IMR-90 (cell line): ENCODE measurements at regions not wholly inside any gene's neighbourhood (a gene's known extent, or its start where the extent isn't known, plus 50 kb on each side); places are given as distances from the start of the nearest gene placed in this dataset.

Experiments used
- ATAC-seq: fragments of 200-7000 bp; cut with Tn5 transposase; 2 replicates; pipeline ENCODE4 v1.9.1; 2020; ENCODE audit warnings: low read depth, mild to moderate bottlenecking, moderate library complexity
- BruUV-seq: library from RNA; stranded (reverse); fragments of 400-500 nt; replicated peaks from 2 replicates; lab custom pipeline; 2021; lab: Mats Ljungman, UMichigan
- CTCF ChIA-PET: fragments of 300-600 bp; formaldehyde crosslinking; extraction: SDS; loops from one replicate; lab custom pipeline; 2021; ENCODE audit warnings: antibody characterized with exemption; lab: Yijun Ruan, JAX
- POLR2A ChIA-PET: fragments of 300-600 bp; sonication (Branson Sonifier 250); formaldehyde crosslinking; loops from one replicate; lab custom pipeline; 2022; ENCODE audit warnings: antibody characterized with exemption; ENCODE audit not compliant: unreplicated experiment; lab: Charles Lee
- DNase-seq: peaks from one replicate; pipeline ENCODE4 v3.0.0; 2013
- H2AFZ ChIP-seq: replicated peaks from 2 replicates; pipeline ENCODE3; 2013; ENCODE audit warnings: low read length, mild to moderate bottlenecking; ENCODE audit not compliant: poor library complexity
- H2AK5ac ChIP-seq: 2 replicates; pipeline ENCODE4 v1.6.1; 2013; ENCODE audit warnings: low read depth, low read length, inconsistent platforms
- H2AK9ac ChIP-seq: replicated peaks from 2 replicates; pipeline ENCODE3; 2013; ENCODE audit warnings: mild to moderate bottlenecking, low read depth, low read length, moderate library complexity; ENCODE audit not compliant: poor library complexity
- H2BK120ac ChIP-seq: 2 replicates; pipeline ENCODE4 v1.6.1; 2013; ENCODE audit warnings: low read depth, low read length, inconsistent platforms
- H2BK15ac ChIP-seq: 3 replicates; pipeline ENCODE4 v1.6.1; 2013; ENCODE audit warnings: low read depth, low read length, inconsistent platforms
- H2BK20ac ChIP-seq: 2 replicates; pipeline ENCODE4 v1.6.1; 2013; ENCODE audit warnings: low read depth, mild to moderate bottlenecking, inconsistent platforms, low read length, moderate library complexity
- H2BK5ac ChIP-seq: 2 replicates; pipeline ENCODE4 v1.6.1; 2013; ENCODE audit warnings: mild to moderate bottlenecking, low read depth, low read length, inconsistent platforms; ENCODE audit not compliant: poor library complexity, severe bottlenecking
- H3K14ac ChIP-seq: replicated peaks from 2 replicates; pipeline ENCODE4 v1.6.1; 2013; ENCODE audit warnings: low read depth, low read length, inconsistent platforms
- H3K18ac ChIP-seq: 2 replicates; pipeline ENCODE4 v1.6.1; 2013; ENCODE audit warnings: low read depth, low read length, control low read depth
- H3K23ac ChIP-seq: 2 replicates; pipeline ENCODE4 v1.6.1; 2013; ENCODE audit warnings: low read depth, low read length, inconsistent platforms
- H3K27ac ChIP-seq: 2 replicates; pipeline ENCODE4 v1.5.1; 2013; ENCODE audit warnings: mild to moderate bottlenecking, control low read depth, low read length; ENCODE audit not compliant: insufficient read depth
- H3K27me3 ChIP-seq: 2 replicates; pipeline ENCODE4 v1.6.1; 2013; ENCODE audit warnings: low read length; ENCODE audit not compliant: control insufficient read depth, insufficient read depth
- H3K36me3 ChIP-seq: 2 replicates; pipeline ENCODE4 v1.6.1; 2013; ENCODE audit warnings: low read length, mixed read lengths; ENCODE audit not compliant: control insufficient read depth, insufficient read depth
- H3K4ac ChIP-seq: 2 replicates; pipeline ENCODE4 v1.6.1; 2013; ENCODE audit warnings: low read depth, low read length, inconsistent platforms
- H3K4me1 ChIP-seq: 2 replicates; pipeline ENCODE4 v1.6.1; 2013; ENCODE audit warnings: low read length, mixed read lengths; ENCODE audit not compliant: control insufficient read depth, insufficient read depth
- H3K4me2 ChIP-seq: 2 replicates; pipeline ENCODE4 v1.6.1; 2013; ENCODE audit warnings: low read depth, mild to moderate bottlenecking, control low read depth, low read length, moderate library complexity
- H3K4me3 ChIP-seq: 2 replicates; pipeline ENCODE4 v1.5.1; 2013; ENCODE audit warnings: low read depth, mild to moderate bottlenecking, control low read depth, low read length, moderate library complexity; ENCODE audit not compliant: insufficient read depth
- H3K56ac ChIP-seq: 2 replicates; pipeline ENCODE4 v1.6.1; 2013; ENCODE audit warnings: low read length, inconsistent platforms; ENCODE audit not compliant: insufficient read depth; ENCODE audit errors: extremely low read depth
- H3K79me1 ChIP-seq, 2 experiments: 2 replicates each; pipeline ENCODE4 v1.6.1; 2013; ENCODE audit warnings: low read length in 2 of 2, inconsistent platforms in 1 of 2, low read depth in 1 of 2
- H3K9ac ChIP-seq: 2 replicates; pipeline ENCODE4 v1.6.1; 2013; ENCODE audit warnings: low read depth, low read length, control low read depth
- H3K9me1 ChIP-seq: 2 replicates; pipeline ENCODE4 v1.6.1; 2013; ENCODE audit warnings: low read length, inconsistent platforms; ENCODE audit not compliant: insufficient read depth
- H3K9me3 ChIP-seq: 2 replicates; pipeline ENCODE4 v1.6.1; 2013; ENCODE audit warnings: low read length; ENCODE audit not compliant: control insufficient read depth, insufficient read depth
- H4K20me1 ChIP-seq: 2 replicates; pipeline ENCODE4 v1.6.1; 2013; ENCODE audit warnings: low read length, inconsistent platforms; ENCODE audit not compliant: insufficient read depth
- H4K5ac ChIP-seq: 2 replicates; pipeline ENCODE4 v1.6.1; 2013; ENCODE audit warnings: mild to moderate bottlenecking, low read depth, low read length, control low read depth
- H4K8ac ChIP-seq, 2 experiments: 2 replicates each; pipeline ENCODE4 v1.6.1; 2013; ENCODE audit warnings: low read depth in 2 of 2, low read length in 2 of 2, control low read depth in 1 of 2, inconsistent platforms in 1 of 2
- H4K91ac ChIP-seq: 2 replicates; pipeline ENCODE4 v1.6.1; 2013; ENCODE audit warnings: low read depth, low read length, inconsistent platforms; ENCODE audit not compliant: insufficient read depth
- BHLHE40 ChIP-seq: fragments of 150-350 bp; IDR thresholded peaks from 2 replicates; pipeline ENCODE4 v1.6.1; 2016; ENCODE audit warnings: mild to moderate bottlenecking, low read depth, low read length
- CEBPB ChIP-seq: IDR thresholded peaks from 2 replicates; pipeline ENCODE4 v1.6.1; 2012; ENCODE audit warnings: low read depth, low read length, improper control_type of control experiment
- CHD1 ChIP-seq: IDR thresholded peaks from 2 replicates; pipeline ENCODE4 v1.6.1; 2012; ENCODE audit warnings: low read depth, low read length, improper control_type of control experiment
- FOS ChIP-seq: fragments of 150-350 bp; IDR thresholded peaks from 2 replicates; pipeline ENCODE4 v1.6.1; 2016; ENCODE audit warnings: low read depth, low read length
- MAFK ChIP-seq: IDR thresholded peaks from 2 replicates; pipeline ENCODE4 v1.6.1; 2012; ENCODE audit warnings: low read depth, low read length, improper control_type of control experiment
- MAZ ChIP-seq: IDR thresholded peaks from 2 replicates; pipeline ENCODE4 v1.6.1; 2012; ENCODE audit warnings: low read depth, mild to moderate bottlenecking, low read length, improper control_type of control experiment, moderate library complexity, borderline replicate concordance
- MXI1 ChIP-seq: IDR thresholded peaks from 2 replicates; pipeline ENCODE4 v1.6.1; 2012; ENCODE audit warnings: low read depth, mild to moderate bottlenecking, low read length, moderate library complexity, borderline replicate concordance
- NFE2L2 ChIP-seq: fragments of 150-350 bp; IDR thresholded peaks from 2 replicates; pipeline ENCODE4 v1.6.1; 2016; ENCODE audit warnings: low read depth, mild to moderate bottlenecking, low read length
- POLR2A ChIP-seq: IDR thresholded peaks from 2 replicates; pipeline ENCODE4 v1.6.1; 2012; ENCODE audit warnings: mild to moderate bottlenecking, low read depth, low read length
- RAD21 ChIP-seq: IDR thresholded peaks from 2 replicates; pipeline ENCODE4 v1.6.1; 2012; ENCODE audit warnings: low read length, improper control_type of control experiment
- RFX5 ChIP-seq: IDR thresholded peaks from 2 replicates; pipeline ENCODE4 v1.8.0; 2012; ENCODE audit warnings: low read depth, mild to moderate bottlenecking, low read length, moderate library complexity
- SMC3 ChIP-seq: fragments of 150-350 bp; IDR thresholded peaks from 2 replicates; pipeline ENCODE4 v1.6.1; 2016; ENCODE audit warnings: low read depth, mild to moderate bottlenecking, antibody characterized with exemption, low read length, moderate library complexity
- WGBS, 2 experiments: methylation state at CpG; one replicate each; pipeline versions ENCODE4 v1.1.5 to v1.1.7; 2013; ENCODE audit warnings: missing lambda C conversion rate in 2 of 2; ENCODE audit not compliant: insufficient read length in 1 of 2; ENCODE audit errors: extremely low coverage in 2 of 2; 5-methylcytosine and 5-hydroxymethylcytosine counted together
- dilution Hi-C: fragments of 300-500 bp; cut with HindIII; formaldehyde crosslinking; loops from one replicate; pipeline ENCODE4 v1.14.3; 2018; ENCODE audit warnings: low sequenced_read_pairs; ENCODE audit not compliant: unreplicated experiment
- in situ Hi-C: fragments of 300-500 bp; cut with MboI; formaldehyde crosslinking; loops from 3 replicates; pipeline ENCODE4 v1.14.3; 2019; ENCODE audit warnings: low sequenced_read_pairs, inconsistent platforms, mixed read lengths
- intact Hi-C: fragments of 100-400 bp; cut with micrococcal nuclease; formaldehyde crosslinking; loops from 2 replicates; pipeline ENCODE4 v1.10.0; 2022
- TF ChIP-seq, protein P1 (sequence below): fragments of 150-350 bp; IDR thresholded peaks from 2 replicates; pipeline ENCODE4 v1.6.1; 2016; ENCODE audit warnings: low read depth, mild to moderate bottlenecking, low read length, moderate library complexity, borderline replicate concordance
- TF ChIP-seq, protein P2 (sequence below): conservative IDR thresholded peaks from 2 replicates; pipeline ENCODE4 v1.5.1; 2012; ENCODE audit warnings: mild to moderate bottlenecking, low read depth, low read length, improper control_type of control experiment

- Histone ChIP-seq H2BK120ac (no peak overlapping the region), H3K4me3 (no peak overlapping the region), H4K20me1 (no peaks in the 10 kb centered on the region), H3K9me3 (peaks cover 8% of the 10 kb centered on the region; the same call in 1 of the 2 replicates), H3K14ac (no peak overlapping the region), H3K56ac (no peak overlapping the region), H3K27me3 (no peaks in the 10 kb centered on the region), H3K27ac (no peak overlapping the region), H3K4ac (no peak overlapping the region), H3K23ac (no peak overlapping the region), H2BK5ac (no peak overlapping the region), H4K5ac (no peak overlapping the region), H2AK5ac (no peak overlapping the region), H3K4me1 (no peaks in the 10 kb centered on the region), H2BK15ac (no peak overlapping the region), H3K9me1 (no peaks in the 10 kb centered on the region), H2BK20ac (no peak overlapping the region), H4K91ac (no peak overlapping the region), H3K18ac (no peak overlapping the region), H3K4me2 (no peak overlapping the region), H2AFZ (no peak overlapping the region), H3K79me1 (no peaks in the 10 kb centered on the region), H3K36me3 (no peaks in the 10 kb centered on the region), H4K8ac (no peak overlapping the region), H3K9ac (no peak overlapping the region), H2AK9ac (no peak overlapping the region)
- no CpG with 5 or more reads among the region's 3 CpGs for WGBS, 2 experiments
- ChIA-PET POLR2A (no interaction called here), CTCF (interaction anchor here (0.6 kb wide), 1 partner anchor 299 kb away, joined by 3 read pairs; no protein-coding TSS in a partner anchor)
- no TSS peak for BruUV-seq
- ATAC-seq (no peak), DNase-seq (no peak)
- dilution Hi-C loops (no loop called here), in situ Hi-C loops (no loop called here), intact Hi-C loops (no loop called here)
- TF ChIP-seq FOS (no peak), MAFK (no peak), MAZ (no peak), CEBPB (no peak), SMC3 (no peak), BHLHE40 (no peak), NFE2L2 (no peak), MXI1 (no peak), POLR2A (no peak), CHD1 (no peak), RAD21 (no peak), RFX5 (no peak)
- TF ChIP-seq, protein P1, sequence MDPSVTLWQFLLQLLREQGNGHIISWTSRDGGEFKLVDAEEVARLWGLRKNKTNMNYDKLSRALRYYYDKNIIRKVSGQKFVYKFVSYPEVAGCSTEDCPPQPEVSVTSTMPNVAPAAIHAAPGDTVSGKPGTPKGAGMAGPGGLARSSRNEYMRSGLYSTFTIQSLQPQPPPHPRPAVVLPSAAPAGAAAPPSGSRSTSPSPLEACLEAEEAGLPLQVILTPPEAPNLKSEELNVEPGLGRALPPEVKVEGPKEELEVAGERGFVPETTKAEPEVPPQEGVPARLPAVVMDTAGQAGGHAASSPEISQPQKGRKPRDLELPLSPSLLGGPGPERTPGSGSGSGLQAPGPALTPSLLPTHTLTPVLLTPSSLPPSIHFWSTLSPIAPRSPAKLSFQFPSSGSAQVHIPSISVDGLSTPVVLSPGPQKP: no peak
- TF ChIP-seq, protein P2, sequence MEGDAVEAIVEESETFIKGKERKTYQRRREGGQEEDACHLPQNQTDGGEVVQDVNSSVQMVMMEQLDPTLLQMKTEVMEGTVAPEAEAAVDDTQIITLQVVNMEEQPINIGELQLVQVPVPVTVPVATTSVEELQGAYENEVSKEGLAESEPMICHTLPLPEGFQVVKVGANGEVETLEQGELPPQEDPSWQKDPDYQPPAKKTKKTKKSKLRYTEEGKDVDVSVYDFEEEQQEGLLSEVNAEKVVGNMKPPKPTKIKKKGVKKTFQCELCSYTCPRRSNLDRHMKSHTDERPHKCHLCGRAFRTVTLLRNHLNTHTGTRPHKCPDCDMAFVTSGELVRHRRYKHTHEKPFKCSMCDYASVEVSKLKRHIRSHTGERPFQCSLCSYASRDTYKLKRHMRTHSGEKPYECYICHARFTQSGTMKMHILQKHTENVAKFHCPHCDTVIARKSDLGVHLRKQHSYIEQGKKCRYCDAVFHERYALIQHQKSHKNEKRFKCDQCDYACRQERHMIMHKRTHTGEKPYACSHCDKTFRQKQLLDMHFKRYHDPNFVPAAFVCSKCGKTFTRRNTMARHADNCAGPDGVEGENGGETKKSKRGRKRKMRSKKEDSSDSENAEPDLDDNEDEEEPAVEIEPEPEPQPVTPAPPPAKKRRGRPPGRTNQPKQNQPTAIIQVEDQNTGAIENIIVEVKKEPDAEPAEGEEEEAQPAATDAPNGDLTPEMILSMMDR: no peak
Measured at GRCh38 chr14:39628087-39628486, 195.9 kb upstream of the FBXO33 start.
